K562 (cell line): ENCODE measurements at regions not wholly inside any gene's neighbourhood (a gene's known extent, or its start where the extent isn't known, plus 50 kb on each side); places are given as distances from the start of the nearest gene placed in this dataset.

ENCODE experiments used
- ATAC-seq: fragments of 200-7000 bp; cut with Tn5 transposase; 3 replicates; pipeline ENCODE4 v1.9.1; 2020; ENCODE audit warnings: moderate library complexity
- BruUV-seq: library from RNA; stranded (reverse); fragments of 400-500 nt; replicated peaks from 2 replicates; lab custom pipeline; 2021; lab: Mats Ljungman, UMichigan
- CTCF ChIA-PET: fragments of 300-600 bp; formaldehyde crosslinking; extraction: SDS; loops from one replicate; lab custom pipeline; 2021; ENCODE audit warnings: low intra/inter-chr PET ratio; lab: Yijun Ruan, JAX
- POLR2A ChIA-PET: fragments of 300-600, 350-650 bp; sonication (Branson Sonifier 250); formaldehyde crosslinking; extraction: SDS; loops from one replicate; lab custom pipeline; 2021; ENCODE audit warnings: antibody characterized with exemption, inconsistent platforms; lab: Yijun Ruan, JAX
- DNase-seq, 4 experiments: peaks; one replicate each; pipeline versions ENCODE4 v3.0.0 to v3.0.0-alpha.2; 2011 to 2018; ENCODE audit warnings: low spot score in 3 of 4, mixed read lengths in 3 of 4; ENCODE audit errors: extremely low read depth in 1 of 4
- FAIRE-seq: peaks from 2 replicates; lab custom pipeline; 2011; peaks lifted over from hg19 to GRCh38; lab: Jason Lieb, UNC
- H2AFZ ChIP-seq: 2 replicates; pipeline ENCODE4 v1.6.0; 2011; ENCODE audit warnings: low read depth, low read length, control low read depth, inconsistent platforms
- H3K27ac ChIP-seq: fragments of 200-600 bp; 3 replicates; pipeline ENCODE4 v1.8.0; 2011; ENCODE audit warnings: low read depth, mild to moderate bottlenecking, control low read depth, inconsistent platforms, low read length, moderate library complexity, mixed read lengths; ENCODE audit errors: extremely low read depth
- H3K27me3 ChIP-seq, 2 experiments: fragments of 300-600 bp in 1 of 2; 2 replicates in 1 of 2; 3 replicates in 1 of 2; pipeline versions ENCODE4 v1.6.0 to v1.8.0; 2011; ENCODE audit warnings: inconsistent platforms in 2 of 2, low read length in 2 of 2, mild to moderate bottlenecking in 1 of 2, mixed read lengths in 1 of 2, moderate library complexity in 1 of 2; ENCODE audit not compliant: control insufficient read depth in 2 of 2, insufficient read depth in 2 of 2
- H3K36me3 ChIP-seq: fragments of 300-600 bp; 3 replicates; pipeline ENCODE4 v1.8.0; 2011; ENCODE audit warnings: mild to moderate bottlenecking, low read length, inconsistent platforms; ENCODE audit not compliant: control insufficient read depth, insufficient read depth
- H3K4me1 ChIP-seq, 2 experiments: fragments of 200-600 bp in 1 of 2; replicated peaks in 1 of 2; 2 replicates in 1 of 2; 3 replicates in 1 of 2; pipeline versions ENCODE4 v1.5.1 to v1.8.0; 2011; ENCODE audit warnings: inconsistent platforms in 2 of 2, low read length in 2 of 2, mild to moderate bottlenecking in 1 of 2, mixed read lengths in 1 of 2, moderate library complexity in 1 of 2; ENCODE audit not compliant: control insufficient read depth in 2 of 2, insufficient read depth in 2 of 2
- H3K4me2 ChIP-seq: 2 replicates; pipeline ENCODE4 v1.6.1; 2011; ENCODE audit warnings: low read length, control low read depth, inconsistent platforms, mixed read lengths; ENCODE audit not compliant: insufficient read depth
- H3K4me3 ChIP-seq: fragments of 200-600 bp; sonication (generic), shearing (Covaris generic); 2 replicates; pipeline ENCODE4 v1.5.1; 2016; ENCODE audit warnings: control low read depth, inconsistent platforms
- H3K79me2 ChIP-seq: fragments of 200-600 bp; 3 replicates; pipeline ENCODE4 v1.8.0; 2011; ENCODE audit warnings: low read length, inconsistent platforms; ENCODE audit not compliant: control insufficient read depth, insufficient read depth
- H3K9ac ChIP-seq, 2 experiments: 2 replicates each; pipeline versions ENCODE4 v1.6.0 to v1.6.1; 2011; ENCODE audit warnings: low read depth in 2 of 2, low read length in 2 of 2, control low read depth in 1 of 2, inconsistent platforms in 1 of 2, mild to moderate bottlenecking in 1 of 2, mixed read lengths in 1 of 2; ENCODE audit not compliant: insufficient read depth in 1 of 2
- H3K9me1 ChIP-seq: one replicate; pipeline ENCODE4 v1.6.0; 2011; ENCODE audit warnings: inconsistent platforms, mild to moderate bottlenecking, low read length, moderate library complexity; ENCODE audit not compliant: control insufficient read depth, insufficient read depth
- H3K9me3 ChIP-seq: replicated peaks from 2 replicates; pipeline ENCODE4 v1.5.1; 2011; ENCODE audit warnings: low read depth, low read length, inconsistent platforms; ENCODE audit not compliant: control insufficient read depth, insufficient read depth
- H4K20me1 ChIP-seq: replicated peaks from 2 replicates; pipeline ENCODE4 v1.6.1; 2011; ENCODE audit warnings: low read length, inconsistent platforms, mixed read lengths; ENCODE audit not compliant: control insufficient read depth, insufficient read depth
- CHD2 ChIP-seq: IDR thresholded peaks from 2 replicates; pipeline ENCODE4 v1.6.1; 2011; ENCODE audit warnings: low read depth, low read length
- HNRNPL ChIP-seq: fragments of 200-400 bp; formaldehyde crosslinking; IDR thresholded peaks from 2 replicates; pipeline ENCODE4 v1.6.1; 2017; ENCODE audit warnings: low read depth, mild to moderate bottlenecking, low read length
- ILK ChIP-seq: fragments of 450-650 bp; IDR thresholded peaks from 2 replicates; pipeline ENCODE4 v1.6.1; 2016; ENCODE audit warnings: missing genetic modification characterization, low read depth, mild to moderate bottlenecking, missing compliant biosample characterization, moderate library complexity, borderline replicate concordance
- NFXL1 ChIP-seq: fragments of 450-650 bp; formaldehyde crosslinking; IDR thresholded peaks from 2 replicates; pipeline ENCODE4 v1.4.0; 2021; ENCODE audit warnings: mild to moderate bottlenecking
- PTBP1 ChIP-seq: fragments of 200-400 bp; formaldehyde crosslinking; IDR thresholded peaks from 2 replicates; pipeline ENCODE4 v1.6.1; 2017; ENCODE audit warnings: low read depth, low read length
- RBM14 ChIP-seq: fragments of 200-400 bp; formaldehyde crosslinking; IDR thresholded peaks from 2 replicates; pipeline ENCODE4 v1.6.1; 2018; ENCODE audit warnings: low read depth, mild to moderate bottlenecking, low read length, moderate library complexity, borderline replicate concordance; ENCODE audit not compliant: insufficient read depth
- SMC3 ChIP-seq: conservative IDR thresholded peaks from 2 replicates; pipeline ENCODE4 v1.6.1; 2011; ENCODE audit warnings: low read depth, low read length, improper control_type of control experiment; ENCODE audit not compliant: insufficient read depth
- ZC3H11A ChIP-seq: IDR thresholded peaks from 2 replicates; pipeline ENCODE4 v1.6.1; 2012; ENCODE audit warnings: low read depth, low read length, improper control_type of control experiment
- ZNF586 ChIP-seq: fragments of 450-650 bp; formaldehyde crosslinking; conservative IDR thresholded peaks from 2 replicates; pipeline ENCODE4 v1.4.0; 2020; ENCODE audit warnings: mild to moderate bottlenecking, moderate library complexity
- WGBS: fragments of 100-300 bp; shearing (Covaris generic); methylation state at CpG from one replicate; pipeline ENCODE4 v1.1.6; 2016; ENCODE audit warnings: low coverage, mixed read lengths; ENCODE audit not compliant: insufficient coverage; ENCODE audit errors: missing lambda C conversion rate; 5-methylcytosine and 5-hydroxymethylcytosine counted together
- in situ Hi-C: fragments of 300-500 bp; cut with MboI; formaldehyde crosslinking; loops from 4 replicates; pipeline ENCODE4 v1.15.0; 2018; ENCODE audit warnings: inconsistent platforms, mixed read lengths
- intact Hi-C: fragments of 100-400 bp; cut with micrococcal nuclease; formaldehyde crosslinking; loops from 2 replicates; pipeline ENCODE4 v1.14.2; 2022
- TF ChIP-seq, protein P1 (sequence below): sonication (generic); IDR thresholded peaks from 2 replicates; pipeline ENCODE4 v1.6.1; 2016
- TF ChIP-seq, protein P2 (sequence below): fragments of 250-450 bp; sonication (Bioruptor Pico); IDR thresholded peaks from 2 replicates; pipeline ENCODE4 v1.8.0; 2021; ENCODE audit warnings: moderate library complexity, mild to moderate bottlenecking, inconsistent platforms
- TF ChIP-seq, protein P3 (sequence below): fragments of 250-450 bp; sonication (Bioruptor Pico); IDR thresholded peaks from 2 replicates; pipeline ENCODE4 v1.5.0; 2021; ENCODE audit warnings: mild to moderate bottlenecking, borderline replicate concordance

DNA sequence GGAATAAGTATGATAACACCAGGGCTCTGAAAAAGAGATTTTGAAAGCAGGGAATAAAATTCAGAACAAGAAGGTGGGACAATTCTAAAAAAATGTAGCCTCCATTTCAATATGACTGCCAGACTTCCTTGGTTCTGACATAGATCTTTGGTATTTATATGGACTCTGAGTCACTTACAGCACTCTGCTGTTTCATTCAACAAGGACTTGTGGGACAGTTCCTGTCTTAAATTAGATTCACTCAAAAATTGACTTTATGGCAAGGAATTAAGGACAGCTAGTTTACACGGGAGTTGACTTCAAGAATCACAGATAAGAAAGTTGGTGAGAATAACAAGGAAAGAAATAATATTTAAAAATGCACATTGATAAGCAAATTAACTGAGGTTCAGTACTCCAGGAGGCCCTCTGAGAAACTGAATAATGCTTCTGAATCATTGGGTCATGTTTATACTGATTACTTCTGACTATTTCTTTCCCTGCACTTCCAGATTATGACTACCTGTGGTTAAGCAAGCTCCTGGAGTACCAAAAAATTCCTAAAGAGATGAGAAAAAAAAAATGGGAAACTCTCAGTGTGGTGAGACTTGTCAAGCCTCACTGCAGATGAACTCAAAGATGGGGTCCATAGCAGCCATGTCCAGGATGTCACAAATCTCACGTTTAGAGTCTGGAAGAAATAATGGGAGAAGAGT lies 828.3 kb upstream of the PIK3C3 start:
- CTCF ChIA-PET, result no interaction called here
- H3K36me3 ChIP-seq, result no peaks in the 10 kb centered on the region
- no peaks in the 10 kb centered on the region for H3K4me1 ChIP-seq
- WGBS, result 0% methylated on average over 2 of the region's 2 CpGs
- H3K9me1 ChIP-seq, result no peaks in the 10 kb centered on the region
- no peak overlapping the region for H3K4me2 ChIP-seq
- no peak overlapping the region for H3K9ac ChIP-seq
- no TSS peak for BruUV-seq
- ATAC-seq, result no peak
- TF ChIP-seq ZNF586 (no peak), ZC3H11A (no peak), ILK (tag) (no peak), PTBP1 (no peak), NFXL1 (CRISPR knock-in tag) (no peak), RBM14 (no peak), HNRNPL (no peak), CHD2 (no peak), SMC3 (no peak)
- TF ChIP-seq, protein P1, sequence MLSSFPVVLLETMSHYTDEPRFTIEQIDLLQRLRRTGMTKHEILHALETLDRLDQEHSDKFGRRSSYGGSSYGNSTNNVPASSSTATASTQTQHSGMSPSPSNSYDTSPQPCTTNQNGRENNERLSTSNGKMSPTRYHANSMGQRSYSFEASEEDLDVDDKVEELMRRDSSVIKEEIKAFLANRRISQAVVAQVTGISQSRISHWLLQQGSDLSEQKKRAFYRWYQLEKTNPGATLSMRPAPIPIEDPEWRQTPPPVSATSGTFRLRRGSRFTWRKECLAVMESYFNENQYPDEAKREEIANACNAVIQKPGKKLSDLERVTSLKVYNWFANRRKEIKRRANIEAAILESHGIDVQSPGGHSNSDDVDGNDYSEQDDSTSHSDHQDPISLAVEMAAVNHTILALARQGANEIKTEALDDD, result no peak
- TF ChIP-seq, protein P2, sequence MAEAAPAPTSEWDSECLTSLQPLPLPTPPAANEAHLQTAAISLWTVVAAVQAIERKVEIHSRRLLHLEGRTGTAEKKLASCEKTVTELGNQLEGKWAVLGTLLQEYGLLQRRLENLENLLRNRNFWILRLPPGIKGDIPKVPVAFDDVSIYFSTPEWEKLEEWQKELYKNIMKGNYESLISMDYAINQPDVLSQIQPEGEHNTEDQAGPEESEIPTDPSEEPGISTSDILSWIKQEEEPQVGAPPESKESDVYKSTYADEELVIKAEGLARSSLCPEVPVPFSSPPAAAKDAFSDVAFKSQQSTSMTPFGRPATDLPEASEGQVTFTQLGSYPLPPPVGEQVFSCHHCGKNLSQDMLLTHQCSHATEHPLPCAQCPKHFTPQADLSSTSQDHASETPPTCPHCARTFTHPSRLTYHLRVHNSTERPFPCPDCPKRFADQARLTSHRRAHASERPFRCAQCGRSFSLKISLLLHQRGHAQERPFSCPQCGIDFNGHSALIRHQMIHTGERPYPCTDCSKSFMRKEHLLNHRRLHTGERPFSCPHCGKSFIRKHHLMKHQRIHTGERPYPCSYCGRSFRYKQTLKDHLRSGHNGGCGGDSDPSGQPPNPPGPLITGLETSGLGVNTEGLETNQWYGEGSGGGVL (CRISPR knock-in tag), result no peak
- TF ChIP-seq, protein P3, sequence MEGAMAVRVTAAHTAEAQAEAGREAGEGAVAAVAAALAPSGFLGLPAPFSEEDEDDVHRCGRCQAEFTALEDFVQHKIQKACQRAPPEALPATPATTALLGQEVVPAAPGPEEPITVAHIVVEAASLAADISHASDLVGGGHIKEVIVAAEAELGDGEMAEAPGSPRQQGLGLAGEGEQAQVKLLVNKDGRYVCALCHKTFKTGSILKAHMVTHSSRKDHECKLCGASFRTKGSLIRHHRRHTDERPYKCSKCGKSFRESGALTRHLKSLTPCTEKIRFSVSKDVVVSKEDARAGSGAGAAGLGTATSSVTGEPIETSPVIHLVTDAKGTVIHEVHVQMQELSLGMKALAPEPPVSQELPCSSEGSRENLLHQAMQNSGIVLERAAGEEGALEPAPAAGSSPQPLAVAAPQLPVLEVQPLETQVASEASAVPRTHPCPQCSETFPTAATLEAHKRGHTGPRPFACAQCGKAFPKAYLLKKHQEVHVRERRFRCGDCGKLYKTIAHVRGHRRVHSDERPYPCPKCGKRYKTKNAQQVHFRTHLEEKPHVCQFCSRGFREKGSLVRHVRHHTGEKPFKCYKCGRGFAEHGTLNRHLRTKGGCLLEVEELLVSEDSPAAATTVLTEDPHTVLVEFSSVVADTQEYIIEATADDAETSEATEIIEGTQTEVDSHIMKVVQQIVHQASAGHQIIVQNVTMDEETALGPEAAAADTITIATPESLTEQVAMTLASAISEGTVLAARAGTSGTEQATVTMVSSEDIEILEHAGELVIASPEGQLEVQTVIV (CRISPR knock-in tag), result no peak
- TF ChIP-seq, all 486 proteins: peak for 0
- FAIRE-seq, result no peak
- no peak for DNase-seq
- POLR2A ChIA-PET, result no interaction called here
- Histone ChIP-seq H3K9me3 (no peaks in the 10 kb centered on the region; the same call in 1 of the 2 replicates), H4K20me1 (no peaks in the 10 kb centered on the region), H3K27me3 (no peaks in the 10 kb centered on the region), H3K79me2 (no peaks in the 10 kb centered on the region), H2AFZ (no peak overlapping the region), H3K27ac (no peak overlapping the region), H3K4me3 (no peak overlapping the region)
- in situ Hi-C loops (no loop called here), intact Hi-C loops (no loop called here)
